Mucosa of descending colon (tissue), 3 donors: ENCODE measurements at regions not wholly inside any gene's neighbourhood (a gene's known extent, or its start where the extent isn't known, plus 50 kb on each side); places are given as distances from the start of the nearest gene placed in this dataset.
"Not testable (repeated sequence)": the region's sequence is repeated elsewhere in the genome, so short reads cannot be mapped to it uniquely, and the experiment has no call there.

ENCODE experiments used
- ATAC-seq: fragments of 200-7000 bp; cut with Tn5 transposase; one replicate; pipeline ENCODE4 v1.9.1; 2020; ENCODE audit warnings: mild to moderate bottlenecking, moderate library complexity
- DNase-seq, 3 donors: peaks; one replicate each; pipeline ENCODE4 v3.0.0-alpha.2; 2020
- H3K36me3 ChIP-seq: fragments of 200-600 bp; one replicate; pipeline ENCODE4 v1.8.0; 2021; ENCODE audit warnings: low read depth, mild to moderate bottlenecking
- H3K4me1 ChIP-seq: fragments of 200-600 bp; one replicate; pipeline ENCODE4 v1.8.0; 2021; ENCODE audit warnings: low read depth, mild to moderate bottlenecking
- H3K4me3 ChIP-seq: fragments of 200-600 bp; one replicate; pipeline ENCODE4 v1.8.0; 2021; ENCODE audit warnings: mild to moderate bottlenecking
- H3K9me3 ChIP-seq: fragments of 200-600 bp; one replicate; pipeline ENCODE4 v1.8.0; 2021; ENCODE audit warnings: mild to moderate bottlenecking
- intact Hi-C, 2 donors: fragments of 100-400 bp; cut with DNase I in 1 of 2; cut with micrococcal nuclease in 1 of 2; formaldehyde crosslinking; loops; one replicate each; pipeline versions ENCODE4 v1.11.0 to v1.11.1; 2022; cut with DNase I, micrococcal nuclease
- TF ChIP-seq, protein P1 (sequence below): fragments of 200-600 bp; IDR thresholded peaks from one replicate; pipeline ENCODE4 v1.8.0; 2022; ENCODE audit warnings: antibody characterized with exemption, mild to moderate bottlenecking
- donor health status: DM: no; HTN: no; CAD: no; lungs with moderate emphysema.
- donor health status: DM: no; HTN: no; CAD: no.
- donor health status: DM: no; HTN: yes; CAD: no.

DNA sequence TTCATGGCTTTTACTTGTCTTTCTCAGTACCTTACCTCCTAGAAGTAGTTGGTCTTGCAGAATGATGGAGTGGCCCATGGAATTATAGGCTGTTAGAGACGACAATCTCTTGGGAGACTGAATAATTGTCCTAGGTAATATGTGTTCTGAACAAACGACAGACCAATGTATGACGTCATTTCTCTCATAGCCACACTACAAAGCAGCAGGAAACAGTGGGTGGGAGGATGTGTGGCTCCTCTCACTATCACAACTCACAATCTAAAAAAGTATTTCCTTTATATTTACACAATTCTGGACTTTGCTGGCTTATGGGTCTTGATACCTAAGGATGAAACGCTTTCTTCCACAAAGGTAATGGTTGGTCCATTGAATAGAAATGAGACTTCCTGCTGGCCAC is 183.9 kb downstream of the TOX3 start:
- no peak for ATAC-seq
- H3K4me3 ChIP-seq = no peak overlapping the region
- no peak for DNase-seq
- H3K9me3 ChIP-seq = no peaks in the 10 kb centered on the region
- H3K4me1 ChIP-seq = no peaks in the 10 kb centered on the region
- TF ChIP-seq, protein P1, sequence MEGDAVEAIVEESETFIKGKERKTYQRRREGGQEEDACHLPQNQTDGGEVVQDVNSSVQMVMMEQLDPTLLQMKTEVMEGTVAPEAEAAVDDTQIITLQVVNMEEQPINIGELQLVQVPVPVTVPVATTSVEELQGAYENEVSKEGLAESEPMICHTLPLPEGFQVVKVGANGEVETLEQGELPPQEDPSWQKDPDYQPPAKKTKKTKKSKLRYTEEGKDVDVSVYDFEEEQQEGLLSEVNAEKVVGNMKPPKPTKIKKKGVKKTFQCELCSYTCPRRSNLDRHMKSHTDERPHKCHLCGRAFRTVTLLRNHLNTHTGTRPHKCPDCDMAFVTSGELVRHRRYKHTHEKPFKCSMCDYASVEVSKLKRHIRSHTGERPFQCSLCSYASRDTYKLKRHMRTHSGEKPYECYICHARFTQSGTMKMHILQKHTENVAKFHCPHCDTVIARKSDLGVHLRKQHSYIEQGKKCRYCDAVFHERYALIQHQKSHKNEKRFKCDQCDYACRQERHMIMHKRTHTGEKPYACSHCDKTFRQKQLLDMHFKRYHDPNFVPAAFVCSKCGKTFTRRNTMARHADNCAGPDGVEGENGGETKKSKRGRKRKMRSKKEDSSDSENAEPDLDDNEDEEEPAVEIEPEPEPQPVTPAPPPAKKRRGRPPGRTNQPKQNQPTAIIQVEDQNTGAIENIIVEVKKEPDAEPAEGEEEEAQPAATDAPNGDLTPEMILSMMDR = no peak
- intact Hi-C loops = no loop called here
- no peaks in the 10 kb centered on the region for H3K36me3 ChIP-seq

DNA sequence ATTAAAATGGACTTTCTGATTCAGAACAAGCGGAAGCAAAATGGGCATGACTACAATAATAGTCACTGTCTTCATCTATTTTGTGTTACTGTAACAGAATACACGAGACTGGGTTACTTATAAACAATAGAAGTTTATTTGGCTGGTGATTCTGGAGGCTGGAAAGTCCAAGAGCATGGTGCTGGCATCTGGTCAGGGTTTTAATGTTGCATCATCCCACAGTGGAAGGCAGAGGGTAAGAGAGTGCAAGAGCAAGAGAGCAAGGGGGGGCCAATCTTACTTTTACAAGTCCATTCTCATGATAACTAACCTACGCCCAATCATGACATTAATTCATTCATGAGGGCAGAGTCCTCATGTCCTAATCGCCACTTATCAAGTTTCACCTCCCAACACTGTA is 189.2 kb downstream of the TOX3 start:
- H3K9me3 ChIP-seq = no peaks in the 10 kb centered on the region
- no peaks in the 10 kb centered on the region for H3K36me3 ChIP-seq
- DNase-seq (no peak), ATAC-seq (no peak)
- TF ChIP-seq, protein P1 = no peak
- no peak overlapping the region for H3K4me3 ChIP-seq
- intact Hi-C loops = no loop called here
- no peaks in the 10 kb centered on the region for H3K4me1 ChIP-seq

DNA sequence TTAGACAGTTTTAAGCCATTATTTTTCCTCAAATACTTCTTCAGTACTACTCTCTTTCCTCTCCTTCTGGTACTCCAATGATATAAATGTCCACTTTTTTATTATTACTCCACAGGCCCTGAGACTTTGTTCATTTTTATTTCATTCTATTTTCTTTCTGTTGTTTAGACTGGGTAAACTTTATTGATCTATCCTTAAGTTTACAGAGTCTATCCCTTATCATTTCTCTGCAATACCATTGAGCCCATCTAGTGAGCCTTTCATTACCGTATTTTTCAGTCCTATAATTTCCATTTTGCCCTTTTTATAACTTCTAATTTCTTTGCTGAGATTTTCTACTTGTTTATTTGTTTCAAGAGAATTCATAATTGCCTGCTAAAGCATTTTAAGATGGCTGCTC is 193.7 kb downstream of the TOX3 start:
- no peaks in the 10 kb centered on the region for H3K36me3 ChIP-seq
- ATAC-seq (no peak), DNase-seq (no peak)
- no peaks in the 10 kb centered on the region for H3K9me3 ChIP-seq
- H3K4me1 ChIP-seq = no peaks in the 10 kb centered on the region
- no peak overlapping the region for H3K4me3 ChIP-seq
- intact Hi-C loops = no loop called here
- TF ChIP-seq, protein P1 = no peak

DNA sequence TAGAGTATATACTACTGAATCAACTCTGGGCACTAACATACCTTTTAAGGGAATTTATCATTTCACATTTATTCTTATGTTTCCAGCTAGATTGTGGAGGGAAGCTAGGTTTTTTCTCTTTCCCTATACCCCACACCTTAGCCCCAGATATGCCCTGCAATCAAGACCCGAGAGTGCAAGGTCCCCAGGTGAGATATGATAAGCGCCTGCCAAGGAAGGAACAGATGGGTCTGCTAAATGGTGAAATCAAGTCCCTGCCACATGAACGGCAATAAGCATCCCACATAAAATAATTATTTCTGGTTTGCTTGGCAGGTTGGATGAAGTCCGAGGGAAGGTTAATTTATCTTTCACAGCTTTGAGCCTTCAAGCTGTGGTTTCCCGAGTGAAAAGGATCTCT is 195.5 kb downstream of the TOX3 start:
- Histone ChIP-seq H3K9me3 (no peaks in the 10 kb centered on the region), H3K36me3 (no peaks in the 10 kb centered on the region), H3K4me1 (no peaks in the 10 kb centered on the region), H3K4me3 (no peak overlapping the region)
- ATAC-seq (no peak), DNase-seq (no peak)
- intact Hi-C loops = no loop called here
- TF ChIP-seq, protein P1 = no peak

DNA sequence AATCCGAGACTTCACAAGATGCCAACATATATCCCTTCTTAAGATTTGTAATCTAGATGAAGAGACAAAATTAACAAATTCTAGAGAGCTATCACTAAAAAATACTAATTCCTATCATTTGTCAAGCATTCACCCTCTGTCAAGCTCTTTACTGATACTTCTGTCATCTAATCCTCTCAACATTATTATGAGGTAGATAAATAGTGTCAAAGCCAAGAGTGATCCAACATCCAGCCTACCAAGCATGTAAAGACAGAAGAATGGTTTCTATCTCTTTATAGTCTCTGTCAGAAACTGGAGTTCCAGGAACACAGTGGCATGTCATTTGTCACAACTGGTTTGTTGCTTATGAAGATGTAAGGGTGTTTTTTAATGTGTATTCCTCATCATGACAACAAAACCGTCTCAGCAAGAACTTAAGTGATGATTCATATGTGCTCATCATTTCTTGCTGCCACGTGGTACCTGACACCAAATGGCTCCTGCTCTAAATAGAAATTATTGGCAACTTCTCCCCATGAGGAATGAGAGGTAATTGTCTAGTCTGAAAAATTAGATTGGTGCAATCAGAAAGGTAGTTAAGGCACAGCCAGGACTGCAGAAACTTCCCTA is 196.8 kb downstream of the TOX3 start:
- TF ChIP-seq, protein P1 = no peak
- H3K9me3 ChIP-seq = no peaks in the 10 kb centered on the region
- H3K4me3 ChIP-seq = no peak overlapping the region
- intact Hi-C loops = no loop called here
- no peaks in the 10 kb centered on the region for H3K36me3 ChIP-seq
- ATAC-seq (no peak), DNase-seq (no peak)
- H3K4me1 ChIP-seq = no peaks in the 10 kb centered on the region

DNA sequence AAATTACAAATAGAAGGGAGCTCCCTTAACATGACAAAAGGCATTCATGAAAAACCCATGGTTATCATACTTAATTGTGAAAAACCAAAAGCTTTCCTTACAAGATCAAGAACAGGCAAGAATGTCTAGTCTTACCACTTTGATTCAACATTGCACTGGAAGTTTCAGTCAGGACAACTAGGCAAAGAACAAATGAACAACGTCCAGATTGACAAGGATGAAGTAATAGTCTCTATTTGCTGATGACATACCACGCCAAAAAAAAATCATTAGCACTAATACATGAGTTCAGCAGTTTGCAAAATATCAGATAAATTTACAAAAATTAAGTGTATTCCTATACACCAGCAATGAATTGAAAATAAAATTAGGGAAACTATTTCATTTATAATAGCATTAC is 200.2 kb downstream of the TOX3 start:
- intact Hi-C loops = no loop called here
- no peak for DNase-seq
- Histone ChIP-seq H3K4me3 (no peak overlapping the region), H3K4me1 (no peaks in the 10 kb centered on the region), H3K36me3 (no peaks in the 10 kb centered on the region), H3K9me3 (no peaks in the 10 kb centered on the region)
- ATAC-seq = no peak
- TF ChIP-seq, protein P1 = no peak

DNA sequence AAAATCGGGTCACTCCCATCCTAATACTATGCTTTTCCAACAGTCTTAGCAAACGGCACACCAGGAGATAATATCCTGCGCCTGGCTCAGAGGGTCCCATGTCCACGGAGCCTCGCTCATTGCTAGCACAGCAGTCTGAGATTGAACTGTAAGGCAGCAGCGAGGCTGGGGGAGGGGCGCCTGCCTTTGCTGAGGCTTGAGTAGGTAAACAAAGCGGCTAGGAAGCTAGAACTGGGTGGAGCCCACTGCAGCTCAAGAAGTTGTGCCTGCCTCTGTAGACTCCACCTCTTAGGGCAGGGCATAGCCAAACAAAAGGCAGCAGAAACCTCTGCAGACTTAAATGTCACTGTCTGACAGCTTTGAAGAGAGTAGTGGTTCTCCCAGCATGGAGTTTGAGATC is 213.3 kb downstream of the TOX3 start:
- H3K36me3 ChIP-seq, H3K9me3 ChIP-seq, H3K4me3 ChIP-seq, DNase-seq, H3K4me1 ChIP-seq, ATAC-seq, intact Hi-C loops: not testable (repeated sequence)
